Parathyroid adenoma (tissue), 2 donors: ENCODE measurements at regions not wholly inside any gene's neighbourhood (a gene's known extent, or its start where the extent isn't known, plus 50 kb on each side); places are given as distances from the start of the nearest gene placed in this dataset.

Source experiments
- H2AFZ ChIP-seq: fragments of 300-600 bp; sonication (generic); one replicate; pipeline ENCODE4 v1.7.0; 2017; ENCODE audit warnings: antibody characterized with exemption, mild to moderate bottlenecking
- H3K27ac ChIP-seq: fragments of 300-600 bp; sonication (generic); one replicate; pipeline ENCODE4 v1.7.0; 2017
- H3K27me3 ChIP-seq: fragments of 300-600 bp; sonication (generic); one replicate; pipeline ENCODE4 v1.7.0; 2017; ENCODE audit warnings: low read length; ENCODE audit not compliant: control insufficient read depth, insufficient read depth
- H3K36me3 ChIP-seq: fragments of 300-600 bp; sonication (generic); one replicate; pipeline ENCODE4 v1.7.0; 2017; ENCODE audit warnings: low read length; ENCODE audit not compliant: control insufficient read depth, insufficient read depth
- H3K4me1 ChIP-seq: fragments of 300-600 bp; sonication (generic); one replicate; pipeline ENCODE4 v1.7.0; 2017; ENCODE audit warnings: control low read depth
- H3K4me2 ChIP-seq: fragments of 300-600 bp; sonication (generic); one replicate; pipeline ENCODE4 v1.7.0; 2017; ENCODE audit warnings: low read length
- H3K4me3 ChIP-seq: fragments of 300-600 bp; sonication (generic); one replicate; pipeline ENCODE4 v1.7.0; 2017; ENCODE audit warnings: low read depth, low read length
- H3K79me2 ChIP-seq: fragments of 300-600 bp; sonication (generic); one replicate; pipeline ENCODE4 v1.7.0; 2017; ENCODE audit warnings: control low read depth
- H3K9ac ChIP-seq: fragments of 300-600 bp; sonication (generic); one replicate; pipeline ENCODE4 v1.7.0; 2017; ENCODE audit warnings: mild to moderate bottlenecking
- H3K9me3 ChIP-seq: fragments of 300-600 bp; sonication (generic); one replicate; pipeline ENCODE4 v1.7.0; 2017; ENCODE audit warnings: low read length; ENCODE audit not compliant: control insufficient read depth
- CTCF ChIP-seq: fragments of 300-600 bp; sonication (generic); IDR thresholded peaks from one replicate; pipeline ENCODE4 v1.7.0; 2017; ENCODE audit warnings: antibody characterized with exemption, mild to moderate bottlenecking
- donor health status: primary hyperparathyroidism.

GRCh38 chr9:89748831-89749499 is 144.2 kb downstream of the GADD45G start:
- H3K4me1 ChIP-seq: peaks cover 15% of the 10 kb centered on the region
- no peaks in the 10 kb centered on the region for H3K9me3 ChIP-seq
- no peaks in the 10 kb centered on the region for H3K27me3 ChIP-seq
- H3K4me2 ChIP-seq: peak overlapping the region; percentile 51
- H2AFZ ChIP-seq: no peak overlapping the region
- TF ChIP-seq CTCF: no peak
- H3K79me2 ChIP-seq: no peaks in the 10 kb centered on the region
- no peak overlapping the region for H3K4me3 ChIP-seq
- no peak overlapping the region for H3K9ac ChIP-seq
- no peak overlapping the region for H3K27ac ChIP-seq
- no peaks in the 10 kb centered on the region for H3K36me3 ChIP-seq

- H3K27me3 ChIP-seq: no peaks in the 10 kb centered on the region
- peak overlapping the region; percentile 65 for H3K27ac ChIP-seq
- no peaks in the 10 kb centered on the region for H3K36me3 ChIP-seq
- no peak overlapping the region for H3K4me3 ChIP-seq
- no peak overlapping the region for H3K4me2 ChIP-seq
- H3K79me2 ChIP-seq: no peaks in the 10 kb centered on the region
- H2AFZ ChIP-seq: no peak overlapping the region
- H3K9ac ChIP-seq: no peak overlapping the region
- H3K4me1 ChIP-seq: peaks cover 15% of the 10 kb centered on the region
- H3K9me3 ChIP-seq: no peaks in the 10 kb centered on the region
- no peak for TF ChIP-seq CTCF
Measured at GRCh38 chr9:89749500-89750116, 144.8 kb downstream of the GADD45G start.

- TF ChIP-seq CTCF: no peak
- Histone ChIP-seq H3K27ac (peak overlapping the region; percentile 65), H3K27me3 (no peaks in the 10 kb centered on the region), H3K4me3 (no peak overlapping the region), H3K9me3 (no peaks in the 10 kb centered on the region), H3K79me2 (no peaks in the 10 kb centered on the region), H3K4me2 (peak overlapping the region; percentile 28), H3K9ac (no peak overlapping the region), H3K4me1 (peaks cover 15% of the 10 kb centered on the region), H3K36me3 (no peaks in the 10 kb centered on the region), H2AFZ (no peak overlapping the region)
Measured at GRCh38 chr9:89750117-89750791, 145.4 kb downstream of the GADD45G start.

- no peak for TF ChIP-seq CTCF
- Histone ChIP-seq H2AFZ (no peak overlapping the region), H3K36me3 (no peaks in the 10 kb centered on the region), H3K4me3 (no peak overlapping the region), H3K9ac (no peak overlapping the region), H3K4me1 (peaks cover 18% of the 10 kb centered on the region), H3K27me3 (no peaks in the 10 kb centered on the region), H3K27ac (peak overlapping the region; percentile 65), H3K79me2 (no peaks in the 10 kb centered on the region), H3K9me3 (no peaks in the 10 kb centered on the region), H3K4me2 (no peak overlapping the region)
Measured at GRCh38 chr9:89751079-89751825, 146.4 kb downstream of the GADD45G start.
